Panc1 (cell line): ENCODE measurements at regions not wholly inside any gene's neighbourhood (a gene's known extent, or its start where the extent isn't known, plus 50 kb on each side); places are given as distances from the start of the nearest gene placed in this dataset.

Experiments
- ATAC-seq: fragments of 200-7000 bp; cut with Tn5 transposase; 2 replicates; pipeline ENCODE4 v1.9.1; 2020; ENCODE audit warnings: mild to moderate bottlenecking, moderate library complexity
- BruUV-seq: library from RNA; stranded (reverse); fragments of 400-500 nt; replicated peaks from 2 replicates; lab custom pipeline; 2021; lab: Mats Ljungman, UMichigan
- CTCF ChIA-PET: fragments of 300-600 bp; sonication (Branson Sonifier 250); formaldehyde crosslinking; loops from one replicate; lab custom pipeline; 2022; ENCODE audit warnings: antibody characterized with exemption; lab: Charles Lee
- POLR2A ChIA-PET: fragments of 300-600 bp; sonication (Branson Sonifier 250); formaldehyde crosslinking; loops from one replicate; lab custom pipeline; 2022; ENCODE audit warnings: antibody characterized with exemption; lab: Charles Lee
- DNase-seq: peaks from one replicate; pipeline ENCODE4 v3.0.0-alpha.2; 2010; ENCODE audit warnings: low read depth, low spot score
- H3K27ac ChIP-seq: 2 replicates; pipeline ENCODE4 v1.5.1; 2011; ENCODE audit warnings: mild to moderate bottlenecking, low read length, inconsistent platforms
- H3K27me3 ChIP-seq: fragments of 200-500 bp; sonication (Bioruptor generic); 2 replicates; pipeline ENCODE4 v1.6.0; 2014; ENCODE audit warnings: low read length, inconsistent platforms; ENCODE audit not compliant: control insufficient read depth, insufficient read depth
- H3K36me3 ChIP-seq: fragments of 200-500 bp; sonication (Bioruptor generic); 2 replicates; pipeline ENCODE4 v1.5.1; 2014; ENCODE audit warnings: inconsistent platforms, mild to moderate bottlenecking, low read length, moderate library complexity; ENCODE audit not compliant: control insufficient read depth, insufficient read depth
- H3K4me1 ChIP-seq: 2 replicates; pipeline ENCODE4 v1.5.1; 2011; ENCODE audit warnings: inconsistent platforms, mild to moderate bottlenecking, low read length, moderate library complexity; ENCODE audit not compliant: control insufficient read depth, insufficient read depth
- H3K4me3 ChIP-seq, 2 experiments: 2 replicates each; pipeline ENCODE4 v1.5.1; 2011 to 2012; ENCODE audit warnings: low read depth in 2 of 2, low read length in 2 of 2, mild to moderate bottlenecking in 2 of 2, inconsistent platforms in 1 of 2, moderate library complexity in 1 of 2
- H3K9me3 ChIP-seq: fragments of 200-500 bp; sonication (Bioruptor generic); 2 replicates; pipeline ENCODE4 v1.5.1; 2014; ENCODE audit warnings: low read depth, mild to moderate bottlenecking, inconsistent platforms, low read length, moderate library complexity; ENCODE audit not compliant: control insufficient read depth, insufficient read depth
- CTCF ChIP-seq: fragments of 450-650 bp; IDR thresholded peaks from 2 replicates; pipeline ENCODE4 v1.5.1; 2017; ENCODE audit warnings: mild to moderate bottlenecking
- POLR2AphosphoS5 ChIP-seq: IDR thresholded peaks from 2 replicates; pipeline ENCODE4 v1.6.1; 2012; ENCODE audit warnings: mild to moderate bottlenecking, low read depth, low read length, moderate library complexity
- REST ChIP-seq, 2 experiments: IDR thresholded peaks; 2 replicates each; pipeline ENCODE4 v1.6.1; 2011 to 2012; ENCODE audit warnings: low read depth in 2 of 2, control low read depth in 1 of 2, low read length in 1 of 2, mild to moderate bottlenecking in 1 of 2, moderate library complexity in 1 of 2; ENCODE audit not compliant: insufficient read depth in 1 of 2
- SIN3A ChIP-seq: IDR thresholded peaks from 2 replicates; pipeline ENCODE4 v1.6.1; 2012; ENCODE audit warnings: low read depth, mild to moderate bottlenecking, low read length, moderate library complexity, borderline replicate concordance; ENCODE audit not compliant: insufficient read depth
- TCF7L2 ChIP-seq: IDR thresholded peaks from 2 replicates; pipeline ENCODE4 v1.6.1; 2011; ENCODE audit warnings: mild to moderate bottlenecking, low read depth, low read length, inconsistent platforms
- in situ Hi-C: cut with HindIII; loops from 2 replicates; pipeline ENCODE4 v1.10.0; 2016; ENCODE audit warnings: low sequenced_read_pairs, low pct_unique_long_range_greater_than_20kb
- intact Hi-C: fragments of 100-400 bp; cut with micrococcal nuclease; formaldehyde crosslinking; loops from one replicate; pipeline ENCODE4 v1.10.0; 2022; ENCODE audit not compliant: unreplicated experiment

GRCh38 chr1:102628109-102628613 is 480.2 kb downstream of the COL11A1 start:
- no TSS peak for BruUV-seq
- no peaks in the 10 kb centered on the region for H3K36me3 ChIP-seq
- no peak overlapping the region for H3K27ac ChIP-seq
- no peaks in the 10 kb centered on the region for H3K4me1 ChIP-seq
- H3K27me3 ChIP-seq = no peaks in the 10 kb centered on the region
- no peak overlapping the region for H3K4me3 ChIP-seq
- no peak for DNase-seq
- ATAC-seq = no peak
- CTCF ChIA-PET = no interaction called here
- no peak for TF ChIP-seq TCF7L2
- no peak for TF ChIP-seq POLR2AphosphoS5
- no peak for TF ChIP-seq CTCF
- TF ChIP-seq SIN3A = no peak
- no peak for TF ChIP-seq REST (IDR thresholded peaks at IDR 0.05; ENCODE audit: insufficient read depth in 1 of 2, low read depth in 2 of 2, low read length in 1 of 2)
- no peaks in the 10 kb centered on the region for H3K9me3 ChIP-seq
- POLR2A ChIA-PET = no interaction called here
- in situ Hi-C loops (no loop called here), intact Hi-C loops (no loop called here)

GRCh38 chr1:102627145-102627544 is 481.2 kb downstream of the COL11A1 start:
- ChIA-PET POLR2A (no interaction called here), CTCF (no interaction called here)
- TF ChIP-seq CTCF = no peak
- no peak for TF ChIP-seq REST (IDR thresholded peaks at IDR 0.05; ENCODE audit: insufficient read depth in 1 of 2, low read depth in 2 of 2, low read length in 1 of 2)
- no peak for TF ChIP-seq TCF7L2
- no peak for TF ChIP-seq SIN3A
- no peak for TF ChIP-seq POLR2AphosphoS5
- DNase-seq = no peak
- intact Hi-C loops (no loop called here), in situ Hi-C loops (no loop called here)
- no peaks in the 10 kb centered on the region for H3K9me3 ChIP-seq
- no TSS peak for BruUV-seq
- no peak for ATAC-seq
- no peaks in the 10 kb centered on the region for H3K36me3 ChIP-seq
- no peaks in the 10 kb centered on the region for H3K4me1 ChIP-seq
- H3K27ac ChIP-seq = no peak overlapping the region
- H3K4me3 ChIP-seq = no peak overlapping the region
- H3K27me3 ChIP-seq = no peaks in the 10 kb centered on the region
